Stimulated activated CD4-positive, alpha-beta T cell treated with anti-CD3 and anti-CD28 coated beads, Interleukin-2, amount 100 ng/mL, for 48 hours (primary cell): ENCODE measurements at regions not wholly inside any gene's neighbourhood (a gene's known extent, or its start where the extent isn't known, plus 50 kb on each side); places are given as distances from the start of the nearest gene placed in this dataset.
"Not testable (repeated sequence)": the region's sequence is repeated elsewhere in the genome, so short reads cannot be mapped to it uniquely, and the experiment has no call there.

Experiments
- DNase-seq, 2 donors: peaks; one replicate each; pipeline ENCODE4 v3.0.0-alpha.2; 2020

DNA sequence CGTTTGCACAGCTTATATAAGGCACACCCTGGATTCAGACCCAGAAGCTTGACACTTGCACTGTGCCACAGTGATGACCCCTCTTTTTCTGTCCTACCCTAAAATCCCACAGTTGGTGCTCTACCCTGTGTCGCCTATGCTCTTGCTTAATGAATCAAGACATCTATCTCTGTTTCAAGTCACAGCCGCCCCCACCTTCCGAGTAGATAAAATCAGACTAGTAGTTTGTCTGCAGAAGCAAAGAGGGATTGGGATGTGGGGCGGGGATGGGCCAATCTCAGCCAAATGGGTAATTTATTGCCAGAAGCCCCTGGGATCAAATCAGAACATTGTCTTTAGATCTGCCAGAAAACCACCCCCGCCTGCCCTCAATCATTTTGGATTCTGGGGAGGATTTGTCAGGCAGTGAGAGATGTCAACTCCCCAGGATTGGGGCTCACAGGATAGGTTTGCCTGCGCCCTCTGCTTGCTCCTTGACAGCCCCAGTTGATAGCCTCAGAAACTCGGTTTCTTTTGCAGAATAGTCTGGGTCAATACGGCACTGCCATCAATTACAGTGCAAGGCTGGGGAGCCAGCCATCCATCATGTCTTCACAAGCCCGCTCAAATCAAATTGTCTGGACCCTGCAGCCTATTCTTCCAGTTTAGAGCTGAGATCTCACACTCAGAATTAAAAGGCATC lies 520.8 kb downstream of the GRIN2A start:
- no peak for DNase-seq

- no peak for DNase-seq
These were observed 518.6 kb downstream of the GRIN2A start for GRCh38 chr16:9663588-9663987.

DNA sequence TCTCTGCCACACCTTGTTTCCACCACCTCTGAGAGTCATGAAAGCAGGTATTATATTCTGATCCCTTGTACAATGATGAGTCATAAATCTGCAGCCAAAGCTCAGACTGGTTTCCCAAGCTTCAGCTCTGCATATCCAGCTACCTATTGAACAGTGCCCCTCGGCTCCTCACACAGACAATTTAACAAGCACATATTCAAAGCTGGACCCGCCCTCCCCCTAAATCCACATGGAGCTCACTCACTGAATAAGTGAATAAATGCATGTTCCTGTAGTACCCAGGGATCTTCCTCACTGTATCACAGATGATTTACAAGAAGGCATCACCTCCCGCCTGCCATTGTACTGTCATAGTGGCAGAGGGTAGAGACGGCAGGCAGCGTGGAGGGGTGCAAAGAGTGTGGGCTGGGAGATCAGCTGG lies 516.4 kb downstream of the GRIN2A start:
- DNase-seq, result no peak

GRCh38 chr16:9666834-9667480 lies 515.3 kb downstream of the GRIN2A start:
- no peak for DNase-seq

- no peak for DNase-seq
These were observed 512.2 kb downstream of the GRIN2A start for GRCh38 chr16:9670033-9670432.

GRCh38 chr16:9670616-9671015 lies 511.6 kb downstream of the GRIN2A start:
- not testable (repeated sequence) for DNase-seq

DNA sequence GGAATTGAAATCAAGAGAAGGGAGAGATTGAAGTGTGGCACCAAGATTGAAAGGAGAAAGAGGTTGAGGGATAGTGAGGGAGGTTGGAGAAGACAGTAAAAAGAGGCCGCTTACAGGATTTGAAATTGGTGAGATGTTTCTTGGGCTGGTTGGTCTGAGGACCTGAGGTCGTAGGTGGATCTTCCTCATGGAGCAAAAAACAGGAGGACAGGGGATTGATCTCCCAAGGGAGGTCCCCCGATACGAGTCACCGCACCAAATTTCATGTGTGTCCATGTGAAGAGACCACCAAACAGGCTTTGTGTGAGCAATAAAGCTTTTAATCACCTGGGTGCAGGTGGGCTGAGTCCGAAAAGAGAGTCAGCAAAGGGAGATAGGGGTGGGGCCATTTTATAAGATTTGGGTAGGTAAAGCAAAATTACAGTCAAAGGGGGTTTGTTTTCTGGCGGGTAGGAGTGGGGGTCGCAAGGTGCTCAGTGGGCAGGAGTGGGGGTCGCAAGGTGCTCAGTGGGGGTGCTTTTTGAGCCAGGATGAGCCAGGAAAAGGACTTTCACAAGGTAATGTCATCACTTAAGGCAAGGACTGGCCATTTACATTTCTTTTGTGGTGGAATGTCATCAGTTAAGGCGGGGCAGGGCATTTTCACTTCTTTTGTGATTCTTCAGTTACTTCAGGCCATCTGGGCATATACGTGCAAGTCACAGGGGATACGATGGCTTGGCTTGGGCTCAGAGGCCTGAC lies 505.5 kb downstream of the GRIN2A start:
- DNase-seq, result not testable (repeated sequence)

GRCh38 chr16:9677301-9677653 lies 505.0 kb downstream of the GRIN2A start:
- no peak for DNase-seq

- no peak for DNase-seq
These were observed 502.9 kb downstream of the GRIN2A start for GRCh38 chr16:9679213-9679767.

GRCh38 chr16:9680019-9680655 lies 502.1 kb downstream of the GRIN2A start:
- no peak for DNase-seq

DNA sequence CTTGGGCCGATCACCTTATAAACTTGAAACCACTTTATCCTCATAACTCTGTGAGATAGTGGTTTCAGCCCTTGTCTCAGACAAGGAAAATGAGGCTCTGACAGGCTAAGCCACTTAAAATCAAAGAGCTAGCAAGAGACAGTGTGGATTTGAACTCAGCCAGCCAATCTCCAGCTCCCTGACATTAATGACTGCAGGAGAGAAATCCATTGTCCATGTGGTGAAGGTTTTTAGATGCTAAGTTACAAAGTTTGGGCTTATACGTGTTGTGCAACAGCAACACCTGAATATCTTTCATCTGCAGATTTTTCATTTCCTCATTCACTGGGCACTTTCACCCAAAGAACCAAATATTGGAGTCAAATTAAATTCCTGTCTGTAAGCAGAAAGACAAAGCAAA lies 501.3 kb downstream of the GRIN2A start:
- DNase-seq, result no peak

DNA sequence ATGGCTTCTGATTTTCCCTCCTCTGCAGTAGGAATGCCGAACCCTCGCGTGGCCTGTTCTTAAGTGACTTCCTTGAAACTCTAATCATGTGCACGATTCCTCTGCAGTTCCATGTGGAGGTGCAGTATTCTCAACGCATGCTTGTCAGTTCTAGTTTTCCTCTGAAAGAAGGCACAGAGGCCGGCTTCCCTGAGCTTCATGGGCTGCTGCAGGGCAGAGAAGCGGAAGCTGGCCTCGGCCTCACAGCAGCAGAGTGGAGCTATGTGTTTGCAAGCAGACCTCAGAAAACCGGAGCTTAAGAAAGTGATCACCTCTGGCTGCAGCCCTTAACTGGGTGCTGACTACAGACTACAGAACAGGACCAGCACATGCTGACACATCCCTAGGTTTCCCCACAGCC lies 500.7 kb downstream of the GRIN2A start:
- no peak for DNase-seq

DNA sequence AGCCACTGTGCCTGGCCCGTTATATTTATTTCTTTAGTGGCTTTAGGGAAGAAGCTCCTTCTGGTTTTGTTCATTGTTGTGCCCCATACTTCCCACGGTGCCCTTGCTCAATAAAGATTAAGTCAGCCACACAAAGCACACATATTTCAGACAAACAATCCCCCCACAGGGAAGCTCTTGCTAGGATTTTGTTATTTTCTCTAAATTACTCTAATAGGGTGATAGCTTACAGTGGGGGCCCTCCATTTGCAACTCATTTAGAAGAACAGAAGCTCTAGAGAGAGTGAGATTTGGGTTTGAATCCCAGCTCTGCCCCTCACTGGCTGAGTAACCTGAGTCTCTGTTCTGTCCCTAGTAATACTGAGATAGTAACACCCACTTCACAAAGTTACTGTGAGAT lies 499.9 kb downstream of the GRIN2A start:
- no peak for DNase-seq

GRCh38 chr16:9683677-9684076 lies 498.6 kb downstream of the GRIN2A start:
- DNase-seq, result no peak

DNA sequence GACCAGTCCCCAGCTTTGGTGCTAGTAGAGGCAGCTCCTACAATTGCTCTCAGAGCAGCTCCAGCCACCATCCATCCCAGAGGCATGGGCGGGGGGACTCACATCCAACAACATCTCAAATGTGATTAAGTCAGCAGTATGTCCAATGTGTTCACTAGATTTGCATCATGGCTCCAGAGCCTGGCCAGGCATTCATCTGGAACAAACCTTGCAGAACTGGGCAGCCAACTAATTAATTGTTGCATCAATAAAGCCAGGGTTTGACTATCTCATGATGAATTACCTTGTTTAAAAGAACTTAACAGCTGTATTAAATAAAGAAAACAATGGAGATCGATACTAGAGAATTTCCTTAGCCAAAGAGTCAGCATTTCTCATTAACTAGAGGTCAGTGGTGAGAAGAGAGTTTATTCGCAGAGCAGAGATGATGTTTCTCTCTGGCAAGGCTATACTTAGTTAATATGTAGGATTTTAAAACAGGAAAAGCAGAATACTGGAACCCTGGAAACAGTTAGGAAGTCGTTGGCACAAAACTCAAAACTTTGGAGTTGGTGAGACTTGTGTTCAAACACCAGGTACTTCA lies 494.4 kb downstream of the GRIN2A start:
- DNase-seq, result no peak

DNA sequence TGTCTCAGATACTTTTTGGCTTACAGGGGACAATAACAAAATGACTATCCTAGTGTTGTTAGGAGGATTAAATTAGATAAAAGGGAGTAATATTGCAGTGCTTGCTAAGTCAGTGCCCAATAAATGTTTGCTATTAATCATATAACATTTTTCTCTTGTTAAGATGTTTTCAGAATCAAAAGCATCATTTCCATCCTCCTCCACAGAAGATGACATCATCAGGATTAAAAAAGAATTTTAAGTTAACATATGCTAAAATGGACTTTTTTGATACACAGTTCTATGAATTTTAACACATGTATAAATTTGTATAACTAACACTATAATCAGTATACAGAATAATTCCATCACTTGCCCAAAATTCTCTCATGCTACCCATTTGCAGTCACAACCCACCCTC lies 492.6 kb downstream of the GRIN2A start:
- DNase-seq, result no peak

- DNase-seq, result no peak
These were observed 487.1 kb downstream of the GRIN2A start for GRCh38 chr16:9695152-9695551.
